ENCODE measurements at regions not wholly inside any gene's neighbourhood (a gene's known extent, or its start where the extent isn't known, plus 50 kb on each side); places are given as distances from the start of the nearest gene placed in this dataset.

DNA sequence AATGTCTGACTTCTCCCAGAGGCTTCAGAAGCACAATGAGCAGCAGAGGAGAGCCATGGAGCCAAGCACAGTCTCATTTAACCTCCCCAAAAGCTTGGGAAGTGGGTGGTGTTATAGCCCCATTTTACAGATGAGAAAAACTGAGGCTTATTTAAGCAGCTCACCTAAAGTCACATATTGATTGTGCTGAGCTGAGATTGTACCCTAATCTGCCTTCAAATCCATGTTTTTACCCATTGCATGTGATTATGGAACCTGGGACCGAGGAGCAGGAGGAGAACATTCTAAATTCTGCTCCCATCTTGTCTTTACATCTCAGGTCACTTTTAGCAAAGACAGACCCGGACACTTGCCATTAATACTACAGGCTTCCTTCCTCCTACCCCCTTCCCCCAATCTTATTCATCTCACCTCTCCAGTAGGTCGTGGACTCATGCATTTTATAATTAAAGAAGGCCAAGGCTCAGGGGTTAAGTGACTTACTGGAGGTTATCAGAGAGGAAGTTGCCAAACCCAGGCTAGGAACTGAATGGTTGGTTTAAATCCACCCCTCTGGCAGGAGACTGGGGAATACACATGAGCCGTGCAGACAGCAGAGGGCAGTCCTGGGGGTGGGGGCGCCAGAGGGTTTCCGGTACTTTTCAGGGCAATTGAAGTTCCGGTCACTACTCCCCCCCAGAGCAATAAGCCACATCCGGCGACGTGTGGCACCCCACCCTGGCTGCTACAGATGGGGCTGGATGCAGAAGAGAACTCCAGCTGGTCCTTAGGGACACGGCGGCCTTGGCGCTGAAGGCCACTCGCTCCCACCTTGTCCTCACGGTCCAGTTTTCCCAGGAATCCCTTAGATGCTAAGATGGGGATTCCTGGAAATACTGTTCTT lies 51.0 kb upstream of the IL17B start (continued):
- TF ChIP-seq, protein P1, sequence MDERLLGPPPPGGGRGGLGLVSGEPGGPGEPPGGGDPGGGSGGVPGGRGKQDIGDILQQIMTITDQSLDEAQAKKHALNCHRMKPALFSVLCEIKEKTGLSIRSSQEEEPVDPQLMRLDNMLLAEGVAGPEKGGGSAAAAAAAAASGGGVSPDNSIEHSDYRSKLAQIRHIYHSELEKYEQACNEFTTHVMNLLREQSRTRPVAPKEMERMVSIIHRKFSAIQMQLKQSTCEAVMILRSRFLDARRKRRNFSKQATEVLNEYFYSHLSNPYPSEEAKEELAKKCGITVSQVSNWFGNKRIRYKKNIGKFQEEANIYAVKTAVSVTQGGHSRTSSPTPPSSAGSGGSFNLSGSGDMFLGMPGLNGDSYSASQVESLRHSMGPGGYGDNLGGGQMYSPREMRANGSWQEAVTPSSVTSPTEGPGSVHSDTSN (CRISPR knock-in tag; IDR thresholded peaks at IDR 0.05), result no peak
- TF ChIP-seq MAZ (IDR thresholded peaks at IDR 0.05; ENCODE audit: borderline replicate concordance, low read depth, low read length) (peak; percentile 61; the same call in 1 of the 2 replicates), MAZ (CRISPR knock-in tag; IDR thresholded peaks at IDR 0.05; ENCODE audit: low read depth) (no peak), ZNF552 (CRISPR knock-in tag; IDR thresholded peaks at IDR 0.05; ENCODE audit: borderline replicate concordance) (no peak), ADNP (CRISPR knock-in tag; IDR thresholded peaks at IDR 0.05) (peak; percentile 89), NFKB2 (CRISPR knock-in tag; IDR thresholded peaks at IDR 0.05; ENCODE audit: borderline replicate concordance) (no peak), ZSCAN29 (CRISPR knock-in tag; conservative IDR thresholded peaks at IDR 0.05) (peak; percentile 83), CHD2 (IDR thresholded peaks at IDR 0.05; ENCODE audit: low read depth, low read length) (no peak), MZF1 (CRISPR knock-in tag; IDR thresholded peaks at IDR 0.05; ENCODE audit: borderline replicate concordance) (no peak), ISL2 (CRISPR knock-in tag; IDR thresholded peaks at IDR 0.05) (0 out of 2 replicates have a peak, but pooled peaks have one; percentile 27), HOXD1 (CRISPR knock-in tag; IDR thresholded peaks at IDR 0.05) (no peak; the same call in 1 of the 2 replicates), DMAP1 (CRISPR knock-in tag; IDR thresholded peaks at IDR 0.05) (peak; percentile 80; the same call in 1 of the 2 replicates), ZMYM4 (CRISPR knock-in tag; IDR thresholded peaks at IDR 0.05) (peak; percentile 70; the same call in 1 of the 2 replicates), MEIS1 (CRISPR knock-in tag; IDR thresholded peaks at IDR 0.05; ENCODE audit: borderline replicate concordance) (0 out of 2 replicates have a peak, but pooled peaks have one; percentile 23), MTA1 (CRISPR knock-in tag; IDR thresholded peaks at IDR 0.05; ENCODE audit: borderline replicate concordance) (no peak), POLR2AphosphoS5 (IDR thresholded peaks at IDR 0.05; ENCODE audit: low read depth, low read length) (peak; percentile 68), ZNF296 (CRISPR knock-in tag; conservative IDR thresholded peaks at IDR 0.05) (peak; percentile 93), MED1 (CRISPR knock-in tag; IDR thresholded peaks at IDR 0.05) (peak; percentile 83), ZNF350 (CRISPR knock-in tag; IDR thresholded peaks at IDR 0.05; ENCODE audit: borderline replicate concordance, low read depth) (0 out of 2 replicates have a peak, but pooled peaks have one; percentile 29), ZBTB20 (CRISPR knock-in tag; IDR thresholded peaks at IDR 0.05; ENCODE audit: borderline replicate concordance, low read depth) (peak; percentile 59; the same call in 1 of the 2 replicates), GABPB1 (CRISPR knock-in tag; IDR thresholded peaks at IDR 0.05) (peak; percentile 89), HMG20B (CRISPR knock-in tag; conservative IDR thresholded peaks at IDR 0.05) (peak; percentile 59; the same call in 1 of the 2 replicates)
- TF ChIP-seq, protein P2, sequence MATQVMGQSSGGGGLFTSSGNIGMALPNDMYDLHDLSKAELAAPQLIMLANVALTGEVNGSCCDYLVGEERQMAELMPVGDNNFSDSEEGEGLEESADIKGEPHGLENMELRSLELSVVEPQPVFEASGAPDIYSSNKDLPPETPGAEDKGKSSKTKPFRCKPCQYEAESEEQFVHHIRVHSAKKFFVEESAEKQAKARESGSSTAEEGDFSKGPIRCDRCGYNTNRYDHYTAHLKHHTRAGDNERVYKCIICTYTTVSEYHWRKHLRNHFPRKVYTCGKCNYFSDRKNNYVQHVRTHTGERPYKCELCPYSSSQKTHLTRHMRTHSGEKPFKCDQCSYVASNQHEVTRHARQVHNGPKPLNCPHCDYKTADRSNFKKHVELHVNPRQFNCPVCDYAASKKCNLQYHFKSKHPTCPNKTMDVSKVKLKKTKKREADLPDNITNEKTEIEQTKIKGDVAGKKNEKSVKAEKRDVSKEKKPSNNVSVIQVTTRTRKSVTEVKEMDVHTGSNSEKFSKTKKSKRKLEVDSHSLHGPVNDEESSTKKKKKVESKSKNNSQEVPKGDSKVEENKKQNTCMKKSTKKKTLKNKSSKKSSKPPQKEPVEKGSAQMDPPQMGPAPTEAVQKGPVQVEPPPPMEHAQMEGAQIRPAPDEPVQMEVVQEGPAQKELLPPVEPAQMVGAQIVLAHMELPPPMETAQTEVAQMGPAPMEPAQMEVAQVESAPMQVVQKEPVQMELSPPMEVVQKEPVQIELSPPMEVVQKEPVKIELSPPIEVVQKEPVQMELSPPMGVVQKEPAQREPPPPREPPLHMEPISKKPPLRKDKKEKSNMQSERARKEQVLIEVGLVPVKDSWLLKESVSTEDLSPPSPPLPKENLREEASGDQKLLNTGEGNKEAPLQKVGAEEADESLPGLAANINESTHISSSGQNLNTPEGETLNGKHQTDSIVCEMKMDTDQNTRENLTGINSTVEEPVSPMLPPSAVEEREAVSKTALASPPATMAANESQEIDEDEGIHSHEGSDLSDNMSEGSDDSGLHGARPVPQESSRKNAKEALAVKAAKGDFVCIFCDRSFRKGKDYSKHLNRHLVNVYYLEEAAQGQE (IDR thresholded peaks at IDR 0.05; ENCODE audit: borderline replicate concordance in 1 of 2, low read depth in 1 of 2, low read length in 2 of 2), result peak in 1 of 2 experiments; percentile 34; a peak in 1 of 4 replicates
- TF ChIP-seq, protein P3, sequence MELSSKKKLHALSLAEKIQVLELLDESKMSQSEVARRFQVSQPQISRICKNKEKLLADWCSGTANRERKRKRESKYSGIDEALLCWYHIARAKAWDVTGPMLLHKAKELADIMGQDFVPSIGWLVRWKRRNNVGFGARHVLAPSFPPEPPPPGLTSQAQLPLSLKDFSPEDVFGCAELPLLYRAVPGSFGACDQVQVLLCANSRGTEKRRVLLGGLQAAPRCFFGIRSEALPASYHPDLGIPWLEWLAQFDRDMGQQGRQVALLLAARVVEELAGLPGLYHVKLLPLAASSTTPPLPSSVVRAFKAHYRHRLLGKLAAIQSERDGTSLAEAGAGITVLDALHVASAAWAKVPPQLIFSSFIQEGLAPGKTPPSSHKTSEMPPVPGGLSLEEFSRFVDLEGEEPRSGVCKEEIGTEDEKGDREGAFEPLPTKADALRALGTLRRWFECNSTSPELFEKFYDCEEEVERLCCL (CRISPR knock-in tag; IDR thresholded peaks at IDR 0.05; ENCODE audit: borderline replicate concordance), result peak; percentile 57; the same call in 1 of the 2 replicates
